NCI-H460 (cell line): ENCODE measurements at regions not wholly inside any gene's neighbourhood (a gene's known extent, or its start where the extent isn't known, plus 50 kb on each side); places are given as distances from the start of the nearest gene placed in this dataset.

Source experiments
- DNase-seq: peaks from one replicate; pipeline ENCODE4 v3.0.0-alpha.2; 2016; ENCODE audit warnings: low read depth; ENCODE audit errors: extremely low read depth

- no peak for DNase-seq
Measured at GRCh38 chr2:39532933-39533332, 95.8 kb upstream of the MAP4K3 start.

DNA sequence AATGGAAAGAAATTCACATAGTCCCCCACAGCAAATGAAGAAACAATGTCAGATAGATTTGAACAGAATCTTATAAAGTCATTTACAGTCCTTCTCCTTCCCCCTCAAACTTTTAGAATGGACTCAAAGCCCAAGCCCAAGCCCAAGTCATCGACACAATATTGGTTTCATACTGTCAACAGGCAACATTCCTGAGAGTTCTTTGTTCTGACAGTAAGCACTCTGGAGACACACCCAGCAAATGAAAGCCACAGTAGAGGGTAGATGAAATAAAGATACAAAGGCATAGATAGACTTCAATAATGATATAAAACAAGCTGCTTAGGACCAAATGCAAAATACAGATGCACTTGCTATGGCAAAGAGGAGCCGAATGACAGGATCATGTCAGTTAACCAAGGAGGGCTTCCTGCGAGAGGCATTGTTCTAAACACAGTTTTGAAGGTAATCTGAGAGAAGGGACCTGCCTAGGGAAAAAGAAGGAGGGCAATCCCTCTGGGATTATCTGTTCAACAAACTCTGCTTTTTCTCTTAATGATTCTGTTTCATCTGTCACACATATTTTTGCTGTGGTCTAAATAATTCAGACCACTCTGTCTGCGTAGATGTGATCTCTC lies 97.1 kb upstream of the MAP4K3 start:
- DNase-seq: no peak

GRCh38 chr2:39535636-39536185 lies 98.6 kb upstream of the MAP4K3 start:
- DNase-seq: no peak

DNA sequence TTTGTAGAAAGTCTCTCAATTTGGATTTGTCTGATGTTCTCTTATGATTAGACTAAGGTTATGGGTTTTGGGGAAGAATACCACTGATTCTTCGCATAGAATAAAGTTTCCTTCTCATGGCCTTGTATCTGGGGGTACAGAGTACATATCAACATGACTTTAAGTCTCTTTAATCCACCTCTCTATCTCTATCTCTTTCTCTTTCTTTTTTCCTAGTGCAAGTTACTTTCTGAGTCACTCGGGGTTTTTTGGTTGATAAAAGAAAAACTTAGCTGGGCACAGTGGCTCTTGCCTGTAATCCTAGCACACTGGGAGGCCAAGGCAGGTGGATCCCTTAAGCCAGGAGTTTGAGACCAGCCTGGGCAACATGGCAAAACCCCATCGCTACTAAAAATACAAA lies 100.1 kb upstream of the MAP4K3 start:
- no peak for DNase-seq

- DNase-seq: no peak
Measured at GRCh38 chr2:39538718-39539117, 101.6 kb upstream of the MAP4K3 start.

DNA sequence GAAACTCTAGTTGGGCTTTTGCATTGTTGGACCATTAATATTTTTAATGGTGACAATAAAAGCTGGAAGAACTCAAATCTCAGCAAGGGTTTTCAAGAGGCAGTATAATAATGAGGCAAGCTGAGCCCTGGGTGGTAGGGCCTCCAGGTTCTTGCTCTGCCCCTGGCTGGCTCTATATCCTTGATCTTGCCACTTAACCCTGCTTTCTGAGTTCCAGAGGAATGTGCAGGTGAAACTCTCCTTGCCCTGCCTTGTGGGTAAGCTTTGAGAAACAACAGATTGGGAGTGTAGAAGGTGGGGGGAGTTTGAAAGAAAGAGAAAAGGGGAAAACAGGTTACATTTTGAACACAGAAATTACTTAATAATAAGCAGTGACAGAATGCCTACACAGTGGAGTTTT lies 103.3 kb upstream of the MAP4K3 start:
- no peak for DNase-seq

GRCh38 chr2:39541011-39541930 lies 104.2 kb upstream of the MAP4K3 start:
- DNase-seq: no peak

DNA sequence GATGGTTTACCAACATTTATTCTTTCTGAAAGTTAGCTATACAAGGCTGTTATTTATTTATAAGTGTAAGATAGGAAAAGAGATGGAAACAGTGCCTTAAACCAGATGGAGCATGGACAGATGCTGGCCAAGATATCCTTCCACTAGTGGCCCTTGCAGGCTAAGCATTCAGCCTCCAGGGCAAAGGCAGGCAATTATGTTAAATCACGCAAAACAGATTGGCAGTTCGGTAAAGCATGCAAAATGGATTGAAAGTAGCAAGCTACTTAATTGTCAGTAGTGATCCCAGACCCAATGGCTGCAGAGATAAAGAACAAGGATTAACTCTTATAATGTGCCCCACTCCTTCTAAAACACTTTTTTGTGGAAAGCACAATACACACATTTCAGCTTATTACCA lies 105.4 kb upstream of the MAP4K3 start:
- no peak for DNase-seq

DNA sequence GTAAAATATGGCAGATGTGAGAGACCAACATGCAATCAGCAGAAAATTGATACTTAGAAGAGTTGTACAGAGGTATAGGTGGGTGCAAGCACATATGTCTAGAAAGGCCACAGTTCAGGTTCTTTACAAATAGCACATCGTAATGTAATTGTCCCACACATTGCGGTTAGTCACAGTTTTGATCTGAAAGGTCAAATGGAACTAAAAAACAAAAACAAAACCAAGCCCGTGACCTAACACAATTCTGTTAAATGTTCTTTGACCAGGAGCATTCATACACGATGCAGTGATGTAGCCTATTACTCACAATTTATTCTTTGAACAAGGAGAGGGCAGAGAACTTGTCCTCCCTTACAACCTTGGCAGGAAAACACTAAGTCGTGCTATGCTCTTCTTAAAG lies 108.9 kb upstream of the MAP4K3 start:
- no peak for DNase-seq

- DNase-seq: no peak
Measured at GRCh38 chr2:39546409-39546808, 109.3 kb upstream of the MAP4K3 start.

DNA sequence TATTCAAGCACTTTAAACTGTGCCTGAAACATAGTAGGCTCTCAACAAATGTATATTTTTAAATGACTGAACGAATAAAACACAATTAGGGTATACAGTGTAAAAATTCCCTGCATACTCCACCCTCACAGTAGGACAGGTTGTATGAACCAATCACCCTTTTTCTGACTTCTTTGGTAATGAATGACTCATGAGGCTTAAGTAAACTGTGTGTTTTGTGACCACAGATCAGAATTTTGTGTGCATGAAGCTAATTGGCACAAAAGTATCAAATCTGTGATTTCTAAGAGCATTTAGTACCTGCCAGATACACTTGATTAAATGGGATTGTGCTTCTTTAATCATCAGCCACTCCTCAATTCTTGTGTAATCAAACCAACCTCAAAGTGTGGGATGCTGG lies 109.9 kb upstream of the MAP4K3 start:
- DNase-seq: no peak

GRCh38 chr2:39547811-39548719 lies 111.0 kb upstream of the MAP4K3 start:
- no peak for DNase-seq

GRCh38 chr2:39549000-39549399 lies 111.9 kb upstream of the MAP4K3 start:
- no peak for DNase-seq

DNA sequence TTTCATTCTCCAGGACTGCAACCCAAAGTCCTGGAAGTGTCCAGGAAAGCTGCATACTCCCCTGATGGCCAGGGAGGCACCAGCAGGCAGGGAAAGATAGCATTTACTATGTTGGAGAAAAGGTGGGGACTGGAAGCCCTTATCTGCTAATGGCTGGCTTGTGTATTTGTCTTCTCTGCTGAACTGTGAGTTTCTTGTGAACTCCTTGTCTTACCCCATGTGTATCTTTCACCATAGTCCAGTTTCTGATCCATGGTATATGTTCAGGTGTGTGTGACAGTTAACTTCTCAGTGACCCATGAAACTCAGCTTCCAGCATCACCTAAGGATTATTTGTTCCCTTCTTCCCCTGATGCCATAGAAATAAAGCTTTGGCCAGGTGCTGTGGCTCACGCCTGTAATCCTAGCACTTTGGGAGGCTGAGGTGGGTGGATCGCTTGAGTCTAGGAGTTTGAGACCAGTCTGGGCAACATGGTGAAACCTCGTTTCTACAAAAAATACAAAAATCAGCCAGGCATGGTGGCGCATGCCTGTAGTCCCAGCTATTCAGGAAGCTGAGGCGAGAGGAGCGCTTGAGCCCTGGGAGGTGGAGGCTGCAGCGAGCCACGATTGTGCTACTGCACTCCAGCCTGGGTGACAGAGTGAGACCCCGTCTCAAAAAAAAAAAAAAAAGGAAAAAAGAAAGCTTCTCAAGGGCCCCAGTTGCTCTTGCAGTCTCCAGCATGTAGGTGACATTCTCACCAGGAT lies 112.8 kb upstream of the MAP4K3 start:
- DNase-seq: no peak

- no peak for DNase-seq
Measured at GRCh38 chr2:39550701-39551285, 113.7 kb upstream of the MAP4K3 start.

DNA sequence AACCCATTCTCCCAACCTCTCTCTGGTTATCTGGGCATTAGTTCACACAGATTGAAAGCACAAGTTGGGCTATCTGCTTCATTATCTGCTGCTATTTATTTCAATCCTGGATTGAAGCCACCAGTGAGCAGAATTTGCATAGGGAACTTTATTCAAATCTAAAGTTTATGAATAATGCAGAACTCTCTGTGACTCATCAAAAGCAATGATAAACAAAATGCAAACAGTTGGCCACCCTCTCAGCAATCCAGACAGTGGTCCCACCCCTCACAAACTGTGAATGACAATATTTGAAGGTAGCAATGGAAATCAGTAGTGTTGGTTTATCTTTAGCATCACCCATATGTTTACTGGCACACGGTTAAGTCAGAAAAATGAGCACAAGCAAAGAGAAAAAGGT lies 106.8 kb upstream of the TMEM178A start:
- no peak for DNase-seq

- DNase-seq: no peak
Measured at GRCh38 chr2:39563572-39563971, 102.1 kb upstream of the TMEM178A start.

DNA sequence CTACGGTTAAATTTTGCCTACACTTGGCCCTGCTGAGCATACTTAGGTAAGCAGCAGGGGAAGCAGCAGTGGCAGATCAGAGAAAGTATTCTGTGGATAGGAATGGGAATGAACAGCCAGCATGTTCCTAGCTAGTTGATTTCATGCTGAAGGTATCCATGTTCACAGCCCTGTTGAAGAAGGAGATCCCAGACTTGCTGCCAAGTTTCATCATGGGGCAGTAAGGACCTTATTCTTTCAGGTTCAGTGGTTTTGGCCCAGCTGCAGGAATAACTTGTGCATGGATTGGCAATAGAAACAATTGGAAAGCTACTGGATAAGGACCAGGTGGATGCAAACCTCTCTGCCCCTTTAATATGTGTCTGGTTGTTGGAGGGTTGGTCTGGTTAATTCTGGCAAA lies 98.2 kb upstream of the TMEM178A start:
- no peak for DNase-seq

- no peak for DNase-seq
Measured at GRCh38 chr2:39568116-39568515, 97.6 kb upstream of the TMEM178A start.

DNA sequence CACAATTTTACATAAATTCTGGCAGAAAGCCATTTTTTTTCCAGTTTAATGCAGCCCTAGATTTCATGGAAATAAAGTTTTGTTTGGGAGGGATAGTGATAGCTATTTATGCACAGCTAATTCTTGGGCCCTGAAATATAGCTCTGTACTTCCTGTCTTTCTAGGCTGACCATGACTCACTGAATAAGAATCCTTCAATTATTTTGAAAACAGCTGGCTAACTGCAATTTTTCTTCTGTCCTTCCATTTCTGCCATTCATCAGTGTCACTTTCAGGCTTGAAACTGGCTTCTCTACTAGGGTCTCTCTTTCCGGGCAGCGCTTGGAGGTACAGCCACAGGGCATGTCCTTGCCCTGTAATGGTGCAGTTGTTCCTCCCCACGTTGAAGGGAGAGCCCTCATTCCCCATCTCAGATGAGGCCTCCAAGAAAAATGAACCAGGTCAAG lies 97.1 kb upstream of the TMEM178A start:
- DNase-seq: no peak
